Retinal pigment epithelial cell (primary cell): ENCODE measurements at regions not wholly inside any gene's neighbourhood (a gene's known extent, or its start where the extent isn't known, plus 50 kb on each side); places are given as distances from the start of the nearest gene placed in this dataset.

Experiments
- DNase-seq: peaks from one replicate; pipeline ENCODE4 v3.0.0-alpha.2; 2010; ENCODE audit warnings: low read depth
- H3K4me3 ChIP-seq: 2 replicates; pipeline ENCODE4 v1.5.1; 2011; ENCODE audit warnings: mild to moderate bottlenecking, low read length, control low read depth, moderate library complexity
- CTCF ChIP-seq: conservative IDR thresholded peaks from 2 replicates; pipeline ENCODE4 v1.5.1; 2011; ENCODE audit warnings: low read depth, low read length, control low read depth, inconsistent platforms

DNA sequence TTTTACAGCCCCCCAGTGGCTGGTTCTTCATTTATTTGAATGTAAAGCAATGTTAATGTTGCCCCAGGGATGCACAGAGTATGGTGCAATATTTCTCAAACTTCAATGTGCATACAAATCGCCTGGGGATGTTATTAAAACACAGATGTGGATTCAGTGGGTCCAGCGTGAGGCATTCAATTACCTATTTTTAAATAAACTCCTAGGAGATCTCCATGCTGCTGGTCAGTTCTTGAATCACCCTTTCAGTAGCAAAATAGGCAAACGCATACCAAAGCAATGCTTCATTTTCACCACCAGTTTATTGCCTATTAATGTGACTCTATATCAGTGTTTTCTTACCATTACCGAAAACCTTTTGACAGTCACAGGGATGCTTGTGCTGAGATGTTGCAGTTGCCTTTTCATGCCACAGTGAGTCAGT, 530.7 kb downstream of the CBLN2 start:
- no peak for DNase-seq
- H3K4me3 ChIP-seq: no peak overlapping the region
- TF ChIP-seq CTCF: no peak

- no peak for DNase-seq
- TF ChIP-seq CTCF: no peak
- no peak overlapping the region for H3K4me3 ChIP-seq
These were observed 545.5 kb downstream of the CBLN2 start for GRCh38 chr18:71998547-71999097.

DNA sequence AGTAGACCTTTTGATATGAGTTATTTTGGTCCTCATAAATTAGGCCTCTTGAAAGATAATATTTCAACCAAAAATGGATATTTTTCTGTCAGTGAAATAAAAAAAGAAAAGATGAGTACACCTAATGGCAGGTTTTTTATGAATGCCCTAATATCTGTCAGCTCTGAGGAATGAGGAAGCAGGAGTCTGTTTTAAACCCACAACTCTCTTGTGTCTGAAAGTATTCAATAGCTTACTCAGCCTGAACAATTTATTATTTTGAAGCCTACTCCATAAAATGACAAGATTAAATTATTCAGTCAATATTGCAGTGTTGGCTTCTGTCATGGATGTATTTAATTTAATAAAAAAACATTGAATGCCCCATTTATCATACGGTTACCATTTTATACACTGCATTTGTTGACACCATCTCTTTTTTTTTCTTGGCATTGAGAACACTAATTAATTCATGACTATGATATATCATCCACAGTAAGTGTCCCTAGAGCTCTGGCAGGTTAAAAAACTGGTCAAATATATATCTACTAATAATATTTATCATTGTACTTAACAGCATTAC, 548.2 kb downstream of the CBLN2 start:
- TF ChIP-seq CTCF: no peak
- H3K4me3 ChIP-seq: no peak overlapping the region
- no peak for DNase-seq

- H3K4me3 ChIP-seq: no peak overlapping the region
- DNase-seq: no peak
- TF ChIP-seq CTCF: no peak
These were observed 549.9 kb downstream of the CBLN2 start for GRCh38 chr18:71994273-71994672.

- DNase-seq: no peak
- no peak overlapping the region for H3K4me3 ChIP-seq
- TF ChIP-seq CTCF: no peak
These were observed 554.5 kb downstream of the CBLN2 start for GRCh38 chr18:71989616-71990015.

DNA sequence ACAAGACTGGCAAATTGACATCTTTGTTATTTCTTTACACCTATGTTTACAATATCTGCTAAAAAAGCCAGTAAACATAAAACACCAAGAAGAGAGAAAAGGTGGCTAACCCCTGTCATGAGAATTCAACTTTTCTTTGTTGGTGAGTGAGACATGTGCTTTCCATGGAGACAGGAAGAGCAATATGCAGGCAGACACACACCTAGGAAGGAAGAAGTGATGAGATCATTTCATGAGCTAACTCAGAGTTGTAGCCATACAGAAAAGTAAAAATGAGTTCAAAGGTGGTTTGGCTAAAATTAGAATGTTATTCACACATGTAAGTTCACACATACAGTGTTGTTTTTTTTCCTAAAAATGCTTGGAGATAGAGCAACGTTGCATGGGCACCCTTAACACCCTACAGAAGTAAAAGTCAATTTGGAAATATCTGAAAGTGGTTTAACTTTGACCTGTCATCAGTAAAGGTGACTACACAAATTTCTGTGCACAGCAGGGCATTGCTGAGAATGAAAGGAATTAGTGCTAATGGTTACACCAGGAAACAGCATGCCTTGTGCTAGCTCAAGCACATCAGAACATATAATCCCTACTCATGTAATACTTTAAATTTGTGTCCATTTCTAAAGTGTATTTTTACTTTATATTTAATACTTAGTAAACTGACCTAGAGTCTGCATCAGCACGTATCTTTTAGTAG, 557.6 kb downstream of the CBLN2 start:
- DNase-seq: no peak
- TF ChIP-seq CTCF: no peak
- H3K4me3 ChIP-seq: no peak overlapping the region

- H3K4me3 ChIP-seq: no peak overlapping the region
- TF ChIP-seq CTCF: no peak
- DNase-seq: no peak
These were observed 567.4 kb downstream of the CBLN2 start for GRCh38 chr18:71976744-71977143.
